ENCODE measurements at regions not wholly inside any gene's neighbourhood (a gene's known extent, or its start where the extent isn't known, plus 50 kb on each side); places are given as distances from the start of the nearest gene placed in this dataset.

DNA sequence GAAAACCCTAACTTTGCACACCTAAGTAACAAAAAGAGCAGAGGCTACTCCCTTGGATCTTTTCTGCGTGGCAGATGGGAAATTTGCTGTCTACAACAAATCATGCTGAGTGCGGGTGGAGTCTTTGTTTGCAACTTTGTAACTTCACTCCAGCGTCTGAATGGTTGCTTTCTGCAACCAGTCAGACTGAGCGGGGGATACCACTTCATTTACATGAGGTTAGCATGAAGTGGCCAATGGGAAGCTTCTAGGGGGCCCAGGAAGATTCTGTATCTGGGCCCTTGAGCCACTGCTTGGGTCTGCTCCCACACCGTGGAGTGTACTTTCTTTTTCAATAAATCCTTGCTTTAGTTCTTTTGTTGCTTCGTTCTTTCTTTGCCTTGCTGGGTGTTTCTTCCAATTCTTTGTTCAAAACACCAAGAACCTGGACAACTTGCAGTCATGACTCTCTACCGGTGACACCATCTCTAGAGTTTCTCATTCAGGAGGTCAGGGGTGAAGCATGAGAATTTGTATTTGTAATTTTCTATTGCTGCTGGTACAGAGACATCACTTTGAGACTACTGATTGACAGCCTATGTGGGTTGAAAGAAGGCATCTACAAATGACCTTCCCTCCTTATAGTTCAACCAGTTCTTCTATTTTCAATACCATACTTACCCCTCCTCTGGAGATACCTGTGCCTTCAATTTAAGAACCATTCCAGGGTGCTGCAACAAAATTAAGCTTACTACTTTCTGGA lies 55.8 kb upstream of the RC3H1 start:
- TF ChIP-seq, protein P1, sequence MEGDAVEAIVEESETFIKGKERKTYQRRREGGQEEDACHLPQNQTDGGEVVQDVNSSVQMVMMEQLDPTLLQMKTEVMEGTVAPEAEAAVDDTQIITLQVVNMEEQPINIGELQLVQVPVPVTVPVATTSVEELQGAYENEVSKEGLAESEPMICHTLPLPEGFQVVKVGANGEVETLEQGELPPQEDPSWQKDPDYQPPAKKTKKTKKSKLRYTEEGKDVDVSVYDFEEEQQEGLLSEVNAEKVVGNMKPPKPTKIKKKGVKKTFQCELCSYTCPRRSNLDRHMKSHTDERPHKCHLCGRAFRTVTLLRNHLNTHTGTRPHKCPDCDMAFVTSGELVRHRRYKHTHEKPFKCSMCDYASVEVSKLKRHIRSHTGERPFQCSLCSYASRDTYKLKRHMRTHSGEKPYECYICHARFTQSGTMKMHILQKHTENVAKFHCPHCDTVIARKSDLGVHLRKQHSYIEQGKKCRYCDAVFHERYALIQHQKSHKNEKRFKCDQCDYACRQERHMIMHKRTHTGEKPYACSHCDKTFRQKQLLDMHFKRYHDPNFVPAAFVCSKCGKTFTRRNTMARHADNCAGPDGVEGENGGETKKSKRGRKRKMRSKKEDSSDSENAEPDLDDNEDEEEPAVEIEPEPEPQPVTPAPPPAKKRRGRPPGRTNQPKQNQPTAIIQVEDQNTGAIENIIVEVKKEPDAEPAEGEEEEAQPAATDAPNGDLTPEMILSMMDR (IDR thresholded peaks at IDR 0.05; ENCODE audit: low read depth, low read length) = no peak
- TF ChIP-seq EZH2phosphoT487 (IDR thresholded peaks at IDR 0.05; ENCODE audit: low read depth) = no peak

All from OCI-LY3 (cell line).